Activated CD4-positive, alpha-beta T cell treated with anti-CD3 and anti-CD28 coated beads, Interleukin-10, Interleukin-2, amounts not matched to agents 100 ng/mL and 50 ng/mL, durations not matched to agents 16 hours and 8 hours (primary cell): ENCODE measurements at regions not wholly inside any gene's neighbourhood (a gene's known extent, or its start where the extent isn't known, plus 50 kb on each side); places are given as distances from the start of the nearest gene placed in this dataset.
"Not testable (repeated sequence)": the region's sequence is repeated elsewhere in the genome, so short reads cannot be mapped to it uniquely, and the experiment has no call there.

Experiments
- DNase-seq: peaks from one replicate; pipeline ENCODE4 v3.0.0-alpha.2; 2020

- DNase-seq = no peak
These were observed 191.4 kb downstream of the PTPRU start for GRCh38 chr1:29427614-29428279.

- no peak for DNase-seq
These were observed 190.5 kb downstream of the PTPRU start for GRCh38 chr1:29426701-29427279.

GRCh38 chr1:29425631-29426030 is 189.3 kb downstream of the PTPRU start:
- DNase-seq = no peak

GRCh38 chr1:29424266-29424665 is 187.9 kb downstream of the PTPRU start:
- no peak for DNase-seq

GRCh38 chr1:29420202-29420601 is 183.9 kb downstream of the PTPRU start:
- no peak for DNase-seq

GRCh38 chr1:29417971-29418370 is 181.6 kb downstream of the PTPRU start:
- DNase-seq = no peak

GRCh38 chr1:29417147-29417858 is 181.0 kb downstream of the PTPRU start:
- DNase-seq = no peak

GRCh38 chr1:29416267-29417146 is 180.2 kb downstream of the PTPRU start:
- no peak for DNase-seq

GRCh38 chr1:29415861-29416260 is 179.5 kb downstream of the PTPRU start:
- DNase-seq = no peak

GRCh38 chr1:29415156-29415830 is 179.0 kb downstream of the PTPRU start:
- peak; percentile 14 for DNase-seq

GRCh38 chr1:29414086-29414485 is 177.8 kb downstream of the PTPRU start:
- DNase-seq = no peak

- no peak for DNase-seq
These were observed 177.3 kb downstream of the PTPRU start for GRCh38 chr1:29413661-29414060.

GRCh38 chr1:29412591-29412990 is 176.3 kb downstream of the PTPRU start:
- DNase-seq = no peak

GRCh38 chr1:29410476-29410875 is 174.2 kb downstream of the PTPRU start:
- DNase-seq = no peak

- no peak for DNase-seq
These were observed 173.3 kb downstream of the PTPRU start for GRCh38 chr1:29409616-29410015.

GRCh38 chr1:29408831-29409605 is 172.7 kb downstream of the PTPRU start:
- no peak for DNase-seq

- DNase-seq = no peak
These were observed 170.5 kb downstream of the PTPRU start for GRCh38 chr1:29406814-29407213.

- DNase-seq = not testable (repeated sequence)
These were observed 163.9 kb downstream of the PTPRU start for GRCh38 chr1:29400203-29400602.

- no peak for DNase-seq
These were observed 163.1 kb downstream of the PTPRU start for GRCh38 chr1:29399465-29399864.

- DNase-seq = no peak
These were observed 162.1 kb downstream of the PTPRU start for GRCh38 chr1:29398431-29398830.

GRCh38 chr1:29397981-29398380 is 161.7 kb downstream of the PTPRU start:
- DNase-seq = no peak

- DNase-seq = no peak
These were observed 160.9 kb downstream of the PTPRU start for GRCh38 chr1:29397256-29397590.
